KBM-7 (cell line): ENCODE measurements at regions not wholly inside any gene's neighbourhood (a gene's known extent, or its start where the extent isn't known, plus 50 kb on each side); places are given as distances from the start of the nearest gene placed in this dataset.

Source experiments
- DNase-seq: peaks from one replicate; pipeline ENCODE4 v3.0.0-alpha.2; 2015
- in situ Hi-C: fragments of 300-500 bp; cut with MboI; formaldehyde crosslinking; loops from 2 replicates; pipeline ENCODE4 v1.14.3; 2020; ENCODE audit warnings: low sequenced_read_pairs, low pct_unique_long_range_greater_than_20kb, mixed read lengths

- in situ Hi-C loops = no loop called here
- DNase-seq = no peak
Measured at GRCh38 chr12:102618197-102618877, 138.0 kb upstream of the IGF1 start.

- no peak for DNase-seq
- in situ Hi-C loops = no loop called here
Measured at GRCh38 chr12:102616692-102617091, 136.3 kb upstream of the IGF1 start.

- no peak for DNase-seq
- in situ Hi-C loops = no loop called here
Measured at GRCh38 chr12:102611995-102612394, 131.6 kb upstream of the IGF1 start.

GRCh38 chr12:102609996-102610395 is 129.6 kb upstream of the IGF1 start:
- in situ Hi-C loops = no loop called here
- no peak for DNase-seq

GRCh38 chr12:102603021-102603420 is 122.7 kb upstream of the IGF1 start:
- in situ Hi-C loops = no loop called here
- no peak for DNase-seq

GRCh38 chr12:102602521-102602920 is 122.2 kb upstream of the IGF1 start:
- DNase-seq = no peak
- in situ Hi-C loops = no loop called here

- no peak for DNase-seq
- in situ Hi-C loops = no loop called here
Measured at GRCh38 chr12:102601621-102602020, 121.3 kb upstream of the IGF1 start.

GRCh38 chr12:102596687-102597086 is 116.3 kb upstream of the IGF1 start:
- in situ Hi-C loops = no loop called here
- DNase-seq = no peak

- in situ Hi-C loops = no loop called here
Measured at GRCh38 chr12:102596031-102596430, 115.7 kb upstream of the IGF1 start.

GRCh38 chr12:102595315-102595714 is 115.0 kb upstream of the IGF1 start:
- in situ Hi-C loops = no loop called here
- DNase-seq = no peak

More at GRCh38 chr12:102596031-102596430, 115.7 kb upstream of the IGF1 start:
- no peak for DNase-seq

- in situ Hi-C loops = no loop called here
- DNase-seq = no peak
Measured at GRCh38 chr12:102593134-102593533, 112.8 kb upstream of the IGF1 start.

GRCh38 chr12:102592134-102592533 is 111.8 kb upstream of the IGF1 start:
- in situ Hi-C loops = no loop called here
- DNase-seq = no peak

- no peak for DNase-seq
- in situ Hi-C loops = no loop called here
Measured at GRCh38 chr12:102573237-102573636, 92.9 kb upstream of the IGF1 start.

- in situ Hi-C loops = no loop called here
- DNase-seq = no peak
Measured at GRCh38 chr12:102571889-102572288, 91.5 kb upstream of the IGF1 start.

GRCh38 chr12:102570256-102570655 is 89.9 kb upstream of the IGF1 start:
- in situ Hi-C loops = no loop called here

GRCh38 chr12:102569803-102570202 is 89.4 kb upstream of the IGF1 start:
- DNase-seq = no peak
- in situ Hi-C loops = no loop called here

More at GRCh38 chr12:102570256-102570655, 89.9 kb upstream of the IGF1 start:
- DNase-seq = no peak

GRCh38 chr12:102568276-102568675 is 87.9 kb upstream of the IGF1 start:
- no peak for DNase-seq
- in situ Hi-C loops = no loop called here

- in situ Hi-C loops = no loop called here
- DNase-seq = no peak
Measured at GRCh38 chr12:102567031-102567985, 86.9 kb upstream of the IGF1 start.

GRCh38 chr12:102565555-102565954 is 85.2 kb upstream of the IGF1 start:
- in situ Hi-C loops = no loop called here
- DNase-seq = no peak

- in situ Hi-C loops = no loop called here
- no peak for DNase-seq
Measured at GRCh38 chr12:102564026-102564425, 83.7 kb upstream of the IGF1 start.
